ENCODE measurements at regions not wholly inside any gene's neighbourhood (a gene's known extent, or its start where the extent isn't known, plus 50 kb on each side); places are given as distances from the start of the nearest gene placed in this dataset.

GRCh38 chr16:85376292-85377095 is 236.6 kb upstream of the GSE1 start:
- DNase-seq (ENCODE audit: low spot score): peak; percentile 26

GRCh38 chr16:85377388-85378144 is 235.6 kb upstream of the GSE1 start:
- no peak for DNase-seq (ENCODE audit: low spot score)

DNA sequence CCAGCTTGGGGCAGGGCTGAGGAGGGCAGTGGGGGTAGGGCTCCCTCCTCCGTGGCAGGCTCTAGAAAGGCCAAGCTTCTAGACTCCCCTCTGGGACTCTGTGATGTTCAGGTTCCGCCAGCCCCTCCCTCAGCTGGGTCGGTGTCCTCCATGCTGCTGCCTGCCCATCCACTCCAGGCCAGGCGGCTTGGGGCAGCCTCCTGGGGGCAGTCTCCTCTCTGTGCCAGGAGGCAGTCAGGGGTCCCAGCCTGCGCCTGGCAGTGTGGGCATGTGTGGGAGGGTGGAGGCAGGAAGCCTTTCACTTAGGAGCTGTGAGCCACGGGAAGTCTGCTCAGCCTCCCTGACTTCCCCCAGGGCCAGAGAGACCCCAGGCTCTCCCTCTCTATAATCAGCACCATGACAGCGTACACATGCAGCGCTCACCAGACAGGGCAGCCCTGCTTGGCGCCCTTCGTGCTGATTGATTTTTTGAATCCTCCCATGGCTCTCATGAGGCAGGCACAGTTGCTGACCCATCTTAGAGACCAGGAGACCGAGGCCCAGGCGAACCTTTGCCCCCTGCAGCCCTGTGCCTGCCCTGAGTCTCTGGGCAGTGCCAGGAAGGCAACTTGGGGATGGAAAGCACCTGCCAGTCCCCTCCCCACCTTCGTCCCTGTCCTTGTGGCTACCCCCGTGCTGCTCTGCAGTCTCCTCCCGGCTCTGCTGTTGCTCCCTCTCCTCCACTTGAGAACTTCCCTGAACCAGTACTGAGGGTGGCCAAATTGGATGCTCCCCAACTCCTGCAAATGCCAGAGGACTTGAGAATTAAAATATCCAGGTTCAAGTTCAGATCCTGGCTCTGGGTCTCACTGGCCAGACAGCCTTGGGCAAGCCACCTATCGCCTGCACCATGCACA is 234.7 kb upstream of the GSE1 start:
- DNase-seq (ENCODE audit: low spot score): no peak

GRCh38 chr16:85379041-85380001 is 233.8 kb upstream of the GSE1 start:
- no peak for DNase-seq (ENCODE audit: low spot score)

GRCh38 chr16:85380002-85380395 is 233.1 kb upstream of the GSE1 start:
- DNase-seq (ENCODE audit: low spot score): no peak

GRCh38 chr16:85380905-85381737 is 232.0 kb upstream of the GSE1 start:
- DNase-seq (ENCODE audit: low spot score): no peak

GRCh38 chr16:85381738-85382592 is 231.2 kb upstream of the GSE1 start:
- no peak for DNase-seq (ENCODE audit: low spot score)

GRCh38 chr16:85382717-85383118 is 230.4 kb upstream of the GSE1 start:
- no peak for DNase-seq (ENCODE audit: low spot score)

DNA sequence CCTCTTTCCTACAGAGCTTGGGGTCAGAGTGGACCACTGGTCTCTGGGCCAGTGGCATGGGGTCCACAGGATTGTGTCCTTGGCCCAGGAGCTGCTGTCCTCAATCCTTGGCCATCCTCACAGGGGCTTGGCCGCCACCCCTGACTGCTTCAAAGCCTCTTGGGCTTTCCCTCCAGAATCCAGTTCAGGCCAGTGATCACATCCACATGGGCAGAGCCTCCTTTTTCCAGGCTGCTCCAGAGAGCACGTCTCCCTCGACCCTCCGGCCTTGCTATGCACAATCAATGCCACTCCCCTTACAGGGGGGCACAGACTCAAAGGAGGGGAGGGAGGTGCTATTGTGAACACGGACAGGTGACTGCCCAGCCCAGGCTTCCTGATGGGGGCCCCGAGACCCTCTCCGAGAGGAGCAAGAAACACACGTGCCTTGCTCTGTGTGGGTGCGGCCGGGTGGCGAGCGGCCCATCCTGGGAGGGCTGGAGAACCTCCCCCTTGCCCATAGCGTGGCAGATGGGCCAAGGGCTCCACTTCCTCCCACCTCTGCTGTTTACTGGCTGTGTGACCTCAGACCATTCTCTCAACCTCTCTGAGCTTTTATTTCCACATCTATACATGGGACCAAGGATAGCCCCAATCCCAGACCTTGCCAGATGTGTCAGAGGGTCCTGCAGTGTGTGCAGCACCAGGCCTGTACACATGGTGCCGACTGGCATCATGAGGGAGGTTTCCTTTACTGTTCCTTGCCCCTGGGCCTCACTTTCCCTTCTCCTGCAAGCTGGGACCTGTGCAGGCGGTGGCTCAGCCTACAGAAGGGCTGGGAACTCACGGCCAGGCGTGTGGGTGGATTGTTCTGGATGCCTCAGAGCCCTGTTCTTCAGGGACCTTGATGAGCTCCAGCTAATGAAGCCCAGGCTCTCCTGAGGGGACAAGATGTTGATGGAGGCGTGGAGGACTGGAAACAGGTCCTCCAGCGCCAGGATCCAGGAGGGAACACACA is 229.0 kb upstream of the GSE1 start:
- DNase-seq (ENCODE audit: low spot score): no peak

DNA sequence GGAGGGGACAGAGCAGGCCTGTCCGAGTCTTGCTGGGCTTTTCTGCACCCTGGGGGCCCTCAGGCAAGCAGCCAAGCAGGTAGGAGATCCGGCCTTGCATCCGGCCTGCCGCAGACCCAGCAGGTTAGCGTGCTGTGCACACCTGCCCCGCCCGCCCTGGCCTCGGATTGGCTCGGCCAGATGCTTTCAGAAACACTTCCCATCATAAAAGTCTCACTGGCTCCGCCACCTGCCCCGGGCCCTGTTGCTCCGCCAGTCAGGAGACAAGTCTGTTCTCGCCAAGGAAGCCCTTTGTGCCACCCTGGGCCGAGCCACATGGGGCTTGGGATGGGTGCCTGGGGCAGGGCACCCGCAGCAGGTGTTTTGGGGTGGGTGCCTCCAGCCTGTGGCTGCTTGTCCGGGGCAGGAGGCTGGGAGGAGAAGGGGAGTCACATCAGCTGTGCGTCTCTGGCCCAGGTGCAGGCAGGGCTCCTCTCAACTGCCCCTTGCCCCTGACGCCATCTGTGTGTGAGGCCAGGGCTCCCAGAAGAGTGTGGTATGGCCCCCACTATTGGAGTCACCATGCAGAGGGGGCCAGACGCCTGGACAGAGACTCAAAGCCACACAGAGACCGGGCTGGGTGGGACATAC is 228.2 kb upstream of the GSE1 start:
- DNase-seq (ENCODE audit: low spot score): no peak

GRCh38 chr16:85385463-85386331 is 227.4 kb upstream of the GSE1 start:
- DNase-seq (ENCODE audit: low spot score): no peak

- no peak for DNase-seq (ENCODE audit: low spot score)
Measured at GRCh38 chr16:85386467-85387170, 226.5 kb upstream of the GSE1 start.

GRCh38 chr16:85387171-85387507 is 226.0 kb upstream of the GSE1 start:
- no peak for DNase-seq (ENCODE audit: low spot score)

- no peak for DNase-seq (ENCODE audit: low spot score)
Measured at GRCh38 chr16:85387731-85388295, 225.3 kb upstream of the GSE1 start.

DNA sequence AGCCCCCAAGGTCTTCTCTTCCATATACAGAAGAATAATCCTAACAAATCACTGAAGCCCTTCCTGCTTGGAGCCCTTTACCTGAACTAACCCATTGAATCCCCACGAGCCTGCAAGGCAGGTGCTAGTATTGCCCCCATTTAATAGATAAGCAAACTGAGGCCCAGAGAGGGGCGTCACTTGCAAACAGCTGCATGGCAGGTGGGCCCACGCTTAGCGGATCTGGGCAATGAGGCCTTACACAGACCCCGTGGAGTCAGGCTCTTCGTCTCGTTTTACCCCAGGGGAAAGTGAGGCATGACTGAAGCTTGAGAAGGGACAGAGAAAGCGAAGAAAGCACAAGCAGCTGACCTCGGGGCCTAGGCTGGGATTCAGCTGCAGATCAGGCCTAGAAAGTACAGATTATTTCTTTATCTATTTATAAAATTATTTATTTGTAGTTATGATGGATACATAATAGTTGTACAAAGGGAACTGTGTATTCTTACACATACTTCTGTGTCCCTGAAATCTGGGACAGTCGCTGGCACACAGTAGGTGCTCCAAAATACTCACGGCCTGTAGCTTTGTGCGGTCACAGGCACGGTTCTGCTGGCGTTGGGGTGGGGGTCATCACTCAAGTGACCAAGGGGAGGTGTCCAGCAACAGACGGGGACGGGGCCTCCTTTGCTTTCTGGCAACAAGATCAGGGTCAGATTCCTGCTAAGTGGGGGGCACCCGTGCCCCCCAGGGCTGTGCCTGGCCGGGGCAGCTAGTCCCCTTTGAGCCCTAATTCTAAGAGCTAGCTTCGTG is 223.2 kb upstream of the GSE1 start:
- no peak for DNase-seq (ENCODE audit: low spot score)
